ENCODE measurements at regions not wholly inside any gene's neighbourhood (a gene's known extent, or its start where the extent isn't known, plus 50 kb on each side); places are given as distances from the start of the nearest gene placed in this dataset.

DNA sequence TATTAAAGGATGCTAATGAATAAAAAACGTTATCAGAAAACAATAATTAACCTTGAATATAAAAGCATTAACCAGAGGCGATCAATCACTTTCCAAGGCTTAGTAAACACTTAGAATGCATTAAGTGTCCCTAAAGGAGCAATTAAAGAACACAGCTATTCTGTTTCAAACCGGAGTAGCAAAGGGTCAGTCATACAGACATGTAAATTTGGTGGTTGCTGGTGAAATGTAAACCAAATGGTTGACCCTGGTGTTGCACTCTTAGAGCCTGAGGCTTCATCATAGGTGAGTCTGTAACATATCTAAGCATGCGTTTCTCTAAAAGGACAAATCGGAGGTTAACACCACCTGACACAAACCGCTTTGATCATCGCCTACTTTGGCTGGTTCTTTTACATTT, 1280.1 kb downstream of the TYW1 start:
- Histone ChIP-seq H4K20me1 (ENCODE audit: control insufficient read depth, extremely low read depth, insufficient read depth, low read length) (no peaks in the 10 kb centered on the region), H3K27ac (ENCODE audit: insufficient read depth, low read length) (no peak overlapping the region), H2AFZ (ENCODE audit: low read length) (no peak overlapping the region), H3K9ac (ENCODE audit: insufficient read depth, low read length) (no peak overlapping the region), H3K9me3 (ENCODE audit: control insufficient read depth, insufficient read depth, low read depth, low read length) (no peaks in the 10 kb centered on the region), H3K4me2 (ENCODE audit: extremely low read depth, insufficient read depth, low read length) (no peak overlapping the region), H3K4me3 (replicated peaks in 1 of 4; ENCODE audit: control extremely low read depth in 1 of 4, insufficient read depth in 1 of 4, low read depth in 3 of 4, low read length in 4 of 4) (no peak overlapping the region), H3K27me3 (ENCODE audit: control insufficient read depth, insufficient read depth, low read length) (no peaks in the 10 kb centered on the region), H3K36me3 (ENCODE audit: control insufficient read depth, insufficient read depth, low read length) (no peaks in the 10 kb centered on the region), H3K79me2 (ENCODE audit: control insufficient read depth, insufficient read depth, low read length) (no peaks in the 10 kb centered on the region), H3K4me1 (ENCODE audit: control insufficient read depth, extremely low read depth, insufficient read depth, low read length) (no peaks in the 10 kb centered on the region)
- TF ChIP-seq EZH2 (IDR thresholded peaks at IDR 0.05; ENCODE audit: low read length, missing control alignments), result no peak
- no peak for DNase-seq (ENCODE audit: low read depth in 2 of 2)

DNA sequence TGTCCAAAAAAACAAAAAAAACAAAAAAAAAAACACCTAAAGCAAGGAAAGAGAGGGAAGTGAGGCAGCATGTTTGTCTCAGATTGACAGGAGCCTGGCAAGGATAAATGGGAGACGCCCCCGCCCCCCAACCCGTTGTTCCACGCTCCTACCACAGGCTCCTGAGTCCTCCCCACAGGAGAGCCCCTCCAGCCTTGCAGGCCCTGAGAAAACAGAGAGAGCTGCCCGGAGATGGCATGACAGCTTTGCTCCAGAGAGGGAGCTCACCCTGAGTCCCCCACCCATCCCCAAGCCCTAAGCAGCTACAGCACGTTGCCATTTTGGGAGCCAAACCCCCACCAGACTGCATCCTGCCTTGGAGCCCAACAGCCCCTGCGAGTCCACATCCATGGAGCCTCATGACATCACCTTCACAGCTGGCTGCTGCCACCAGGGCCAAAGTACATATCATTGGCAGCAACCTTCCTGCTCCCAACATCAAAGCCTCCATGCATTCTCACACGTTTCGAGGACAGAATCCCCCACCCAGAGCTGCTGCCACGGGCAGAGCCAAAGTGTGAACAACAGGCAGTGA, 1283.3 kb downstream of the TYW1 start:
- Histone ChIP-seq H3K4me1 (ENCODE audit: control insufficient read depth, extremely low read depth, insufficient read depth, low read length) (no peaks in the 10 kb centered on the region), H3K9ac (ENCODE audit: insufficient read depth, low read length) (no peak overlapping the region), H3K79me2 (ENCODE audit: control insufficient read depth, insufficient read depth, low read length) (no peaks in the 10 kb centered on the region), H2AFZ (ENCODE audit: low read length) (no peak overlapping the region), H3K27me3 (ENCODE audit: control insufficient read depth, insufficient read depth, low read length) (no peaks in the 10 kb centered on the region), H3K9me3 (ENCODE audit: control insufficient read depth, insufficient read depth, low read depth, low read length) (no peaks in the 10 kb centered on the region), H3K27ac (ENCODE audit: insufficient read depth, low read length) (no peak overlapping the region), H3K4me2 (ENCODE audit: extremely low read depth, insufficient read depth, low read length) (no peak overlapping the region), H3K4me3 (replicated peaks in 1 of 4; ENCODE audit: control extremely low read depth in 1 of 4, insufficient read depth in 1 of 4, low read depth in 3 of 4, low read length in 4 of 4) (no peak overlapping the region), H4K20me1 (ENCODE audit: control insufficient read depth, extremely low read depth, insufficient read depth, low read length) (no peaks in the 10 kb centered on the region), H3K36me3 (ENCODE audit: control insufficient read depth, insufficient read depth, low read length) (no peaks in the 10 kb centered on the region)
- DNase-seq (ENCODE audit: low read depth in 2 of 2), result no peak
- TF ChIP-seq, protein P1, sequence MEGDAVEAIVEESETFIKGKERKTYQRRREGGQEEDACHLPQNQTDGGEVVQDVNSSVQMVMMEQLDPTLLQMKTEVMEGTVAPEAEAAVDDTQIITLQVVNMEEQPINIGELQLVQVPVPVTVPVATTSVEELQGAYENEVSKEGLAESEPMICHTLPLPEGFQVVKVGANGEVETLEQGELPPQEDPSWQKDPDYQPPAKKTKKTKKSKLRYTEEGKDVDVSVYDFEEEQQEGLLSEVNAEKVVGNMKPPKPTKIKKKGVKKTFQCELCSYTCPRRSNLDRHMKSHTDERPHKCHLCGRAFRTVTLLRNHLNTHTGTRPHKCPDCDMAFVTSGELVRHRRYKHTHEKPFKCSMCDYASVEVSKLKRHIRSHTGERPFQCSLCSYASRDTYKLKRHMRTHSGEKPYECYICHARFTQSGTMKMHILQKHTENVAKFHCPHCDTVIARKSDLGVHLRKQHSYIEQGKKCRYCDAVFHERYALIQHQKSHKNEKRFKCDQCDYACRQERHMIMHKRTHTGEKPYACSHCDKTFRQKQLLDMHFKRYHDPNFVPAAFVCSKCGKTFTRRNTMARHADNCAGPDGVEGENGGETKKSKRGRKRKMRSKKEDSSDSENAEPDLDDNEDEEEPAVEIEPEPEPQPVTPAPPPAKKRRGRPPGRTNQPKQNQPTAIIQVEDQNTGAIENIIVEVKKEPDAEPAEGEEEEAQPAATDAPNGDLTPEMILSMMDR (conservative IDR thresholded peaks at IDR 0.05 in 1 of 2, IDR thresholded peaks at IDR 0.05 in 1 of 2; ENCODE audit: low read depth in 1 of 2, low read length in 2 of 2), result no peak
- TF ChIP-seq EZH2 (IDR thresholded peaks at IDR 0.05; ENCODE audit: low read length, missing control alignments), result no peak

DNA sequence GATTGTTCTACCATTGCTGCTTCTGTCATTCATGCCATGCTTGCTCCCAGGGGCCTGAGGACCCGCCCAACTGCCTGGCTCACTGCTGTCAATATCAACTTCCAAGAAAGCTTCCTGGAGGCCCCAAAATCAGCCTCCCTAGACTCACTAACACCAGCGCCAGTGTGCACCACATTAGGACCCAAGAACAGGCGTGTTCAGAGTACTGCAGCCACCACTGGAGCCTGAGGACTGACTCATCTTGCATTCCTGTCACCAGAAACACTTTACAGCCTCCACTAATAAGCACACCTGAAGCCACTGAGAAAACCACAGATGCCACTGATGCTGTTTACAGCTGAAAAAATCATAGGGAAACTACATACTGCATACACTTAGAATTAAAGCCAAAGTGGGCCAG, 1284.3 kb downstream of the TYW1 start:
- Histone ChIP-seq H3K27ac (ENCODE audit: insufficient read depth, low read length) (no peak overlapping the region), H3K4me3 (replicated peaks in 1 of 4; ENCODE audit: control extremely low read depth in 1 of 4, insufficient read depth in 1 of 4, low read depth in 3 of 4, low read length in 4 of 4) (no peak overlapping the region), H4K20me1 (ENCODE audit: control insufficient read depth, extremely low read depth, insufficient read depth, low read length) (no peaks in the 10 kb centered on the region), H2AFZ (ENCODE audit: low read length) (no peak overlapping the region), H3K4me2 (ENCODE audit: extremely low read depth, insufficient read depth, low read length) (no peak overlapping the region), H3K36me3 (ENCODE audit: control insufficient read depth, insufficient read depth, low read length) (no peaks in the 10 kb centered on the region), H3K79me2 (ENCODE audit: control insufficient read depth, insufficient read depth, low read length) (no peaks in the 10 kb centered on the region), H3K9ac (ENCODE audit: insufficient read depth, low read length) (no peak overlapping the region), H3K4me1 (ENCODE audit: control insufficient read depth, extremely low read depth, insufficient read depth, low read length) (no peaks in the 10 kb centered on the region), H3K27me3 (ENCODE audit: control insufficient read depth, insufficient read depth, low read length) (no peaks in the 10 kb centered on the region), H3K9me3 (ENCODE audit: control insufficient read depth, insufficient read depth, low read depth, low read length) (no peaks in the 10 kb centered on the region)
- no peak for DNase-seq (ENCODE audit: low read depth in 2 of 2)
- TF ChIP-seq EZH2 (IDR thresholded peaks at IDR 0.05; ENCODE audit: low read length, missing control alignments), result no peak
- TF ChIP-seq, protein P1 (conservative IDR thresholded peaks at IDR 0.05 in 1 of 2, IDR thresholded peaks at IDR 0.05 in 1 of 2; ENCODE audit: low read depth in 1 of 2, low read length in 2 of 2), result no peak

All from fibroblast of lung (primary cell).